GM23338 (cell line): ENCODE measurements at regions not wholly inside any gene's neighbourhood (a gene's known extent, or its start where the extent isn't known, plus 50 kb on each side); places are given as distances from the start of the nearest gene placed in this dataset.

Source experiments
- ATAC-seq: fragments of 200-7000 bp; cut with Tn5 transposase; 3 replicates; pipeline ENCODE4 v1.9.1; 2020
- DNase-seq: peaks from one replicate; pipeline ENCODE4 v3.0.0-alpha.2; 2015; ENCODE audit warnings: low spot score
- H2AFZ ChIP-seq: fragments of 200-600 bp; sonication (generic); 2 replicates; pipeline ENCODE4 v1.8.0; 2016; ENCODE audit warnings: antibody characterized with exemption, mild to moderate bottlenecking, moderate library complexity
- H3F3A ChIP-seq: fragments of 200-600 bp; sonication (generic); replicated peaks from 2 replicates; pipeline ENCODE4 v1.8.0; 2017; ENCODE audit warnings: antibody characterized with exemption, mixed run types, low read depth
- H3K27ac ChIP-seq: fragments of 200-600 bp; sonication (generic); 2 replicates; pipeline ENCODE4 v1.6.1; 2016; ENCODE audit warnings: low read depth
- H3K27me3 ChIP-seq: fragments of 200-600 bp; sonication (generic); 2 replicates; pipeline ENCODE4 v1.8.0; 2016; ENCODE audit warnings: mild to moderate bottlenecking, mixed run types, moderate library complexity; ENCODE audit not compliant: insufficient read depth
- H3K36me3 ChIP-seq: fragments of 200-600 bp; sonication (generic); 2 replicates; pipeline ENCODE4 v1.8.0; 2016; ENCODE audit warnings: mild to moderate bottlenecking; ENCODE audit not compliant: insufficient read depth
- H3K4me1 ChIP-seq: fragments of 200-600 bp; sonication (generic); 2 replicates; pipeline ENCODE4 v1.8.0; 2016; ENCODE audit warnings: mild to moderate bottlenecking, moderate library complexity; ENCODE audit not compliant: insufficient read depth
- H3K4me2 ChIP-seq: fragments of 200-600 bp; sonication (generic); 2 replicates; pipeline ENCODE4 v1.7.1; 2017; ENCODE audit warnings: mixed run types
- H3K4me3 ChIP-seq: fragments of 200-600 bp; sonication (generic); 2 replicates; pipeline ENCODE4 v1.6.1; 2016; ENCODE audit warnings: mixed run types
- H3K79me2 ChIP-seq: fragments of 200-600 bp; sonication (generic); replicated peaks from 2 replicates; pipeline ENCODE4 v1.8.0; 2017; ENCODE audit warnings: mild to moderate bottlenecking; ENCODE audit not compliant: insufficient read depth
- H3K9me2 ChIP-seq: fragments of 200-600 bp; sonication (generic); 2 replicates; pipeline ENCODE4 v1.8.0; 2017; ENCODE audit not compliant: insufficient read depth
- H4K20me1 ChIP-seq: fragments of 200-600 bp; sonication (generic); replicated peaks from 2 replicates; pipeline ENCODE4 v1.8.0; 2017; ENCODE audit warnings: mild to moderate bottlenecking; ENCODE audit not compliant: insufficient read depth
- H3K27ac Mint-ChIP-seq: 2 replicates; pipeline ENCODE4 v1.8.0; 2020; ENCODE audit warnings: inconsistent platforms, mild to moderate bottlenecking, moderate library complexity, mixed read lengths
- H3K27me3 Mint-ChIP-seq: 3 replicates; pipeline ENCODE4 v1.8.0; 2022; ENCODE audit warnings: low read depth, mild to moderate bottlenecking, moderate library complexity, mixed read lengths, inconsistent platforms; ENCODE audit not compliant: insufficient read depth, poor library complexity
- H3K36me3 Mint-ChIP-seq: 3 replicates; pipeline ENCODE4 v1.8.0; 2021; ENCODE audit warnings: low read depth, mild to moderate bottlenecking, inconsistent platforms, moderate library complexity, mixed read lengths
- H3K4me1 Mint-ChIP-seq: 3 replicates; pipeline ENCODE4 v1.8.0; 2020; ENCODE audit warnings: mild to moderate bottlenecking, inconsistent platforms, mixed read lengths
- H3K4me3 Mint-ChIP-seq: 3 replicates; pipeline ENCODE4 v1.8.0; 2021; ENCODE audit warnings: moderate library complexity, mild to moderate bottlenecking, inconsistent platforms, mixed read lengths
- H3K9me3 Mint-ChIP-seq: 3 replicates; pipeline ENCODE4 v1.8.0; 2020; ENCODE audit warnings: moderate library complexity, mild to moderate bottlenecking, inconsistent platforms, mixed read lengths
- STAT1 ChIP-seq: IDR thresholded peaks from one replicate; pipeline ENCODE4 v1.6.1; 2016; ENCODE audit warnings: antibody characterized with exemption; ENCODE audit not compliant: unreplicated experiment
- ZNF114 ChIP-seq: fragments of 250-450 bp; sonication (Bioruptor Pico); IDR thresholded peaks from 2 replicates; pipeline ENCODE4 v1.5.0; 2020; ENCODE audit warnings: mild to moderate bottlenecking, moderate library complexity
- ZNF462 ChIP-seq: fragments of 250-450 bp; sonication (Bioruptor Pico); IDR thresholded peaks from 2 replicates; pipeline ENCODE4 v1.5.0; 2020; ENCODE audit warnings: mild to moderate bottlenecking, moderate library complexity
- TF ChIP-seq, protein P1 (sequence below): IDR thresholded peaks from 2 replicates; pipeline ENCODE4 v1.6.1; 2016; ENCODE audit warnings: antibody characterized with exemption
- TF ChIP-seq, protein P2 (sequence below): IDR thresholded peaks from one replicate; pipeline ENCODE4 v1.6.1; 2018; ENCODE audit warnings: antibody characterized with exemption; ENCODE audit not compliant: unreplicated experiment

- no peak for TF ChIP-seq STAT1
Observed at GRCh38 chr1:54486907-54487306, 61.1 kb upstream of the ACOT11 start (continued).

DNA sequence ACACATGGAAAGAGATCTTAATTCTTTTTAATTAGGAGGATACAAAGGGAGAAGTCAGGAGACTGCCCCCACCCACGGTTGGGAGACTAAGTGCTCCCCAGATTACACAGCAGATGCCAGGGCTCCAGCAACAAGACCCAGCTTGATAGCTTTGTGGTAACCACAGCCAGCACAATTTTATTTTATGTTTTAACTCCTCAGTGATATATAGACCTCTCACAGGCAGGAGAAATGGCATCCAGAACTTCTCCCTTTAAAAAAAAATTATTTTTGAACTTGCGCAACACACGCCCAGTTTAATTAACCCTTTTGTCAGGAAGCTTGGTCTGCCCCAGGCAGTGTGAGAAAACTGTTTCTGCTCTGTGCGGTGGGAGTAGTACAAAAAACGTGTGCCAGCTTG, 62.6 kb upstream of the ACOT11 start:
- no peaks in the 10 kb centered on the region for H3K9me3 Mint-ChIP-seq
- H3K4me3 ChIP-seq: no peak overlapping the region
- peaks cover 41% of the 10 kb centered on the region for H3K4me1 ChIP-seq
- H3K9me2 ChIP-seq: no peaks in the 10 kb centered on the region
- ATAC-seq (no peak), DNase-seq (no peak)
- H3K4me3 Mint-ChIP-seq: no peak overlapping the region
- peaks cover 26% of the 10 kb centered on the region for H3K27me3 ChIP-seq
- H3K27me3 Mint-ChIP-seq: peaks cover 37% of the 10 kb centered on the region
- H3F3A ChIP-seq: peaks cover 12% of the 10 kb centered on the region
- peaks cover 45% of the 10 kb centered on the region for H3K4me1 Mint-ChIP-seq
- H4K20me1 ChIP-seq: no peaks in the 10 kb centered on the region
- H3K4me2 ChIP-seq: no peak overlapping the region
- no peak overlapping the region for H3K27ac ChIP-seq
- H3K27ac Mint-ChIP-seq: no peak overlapping the region
- TF ChIP-seq, protein P1, sequence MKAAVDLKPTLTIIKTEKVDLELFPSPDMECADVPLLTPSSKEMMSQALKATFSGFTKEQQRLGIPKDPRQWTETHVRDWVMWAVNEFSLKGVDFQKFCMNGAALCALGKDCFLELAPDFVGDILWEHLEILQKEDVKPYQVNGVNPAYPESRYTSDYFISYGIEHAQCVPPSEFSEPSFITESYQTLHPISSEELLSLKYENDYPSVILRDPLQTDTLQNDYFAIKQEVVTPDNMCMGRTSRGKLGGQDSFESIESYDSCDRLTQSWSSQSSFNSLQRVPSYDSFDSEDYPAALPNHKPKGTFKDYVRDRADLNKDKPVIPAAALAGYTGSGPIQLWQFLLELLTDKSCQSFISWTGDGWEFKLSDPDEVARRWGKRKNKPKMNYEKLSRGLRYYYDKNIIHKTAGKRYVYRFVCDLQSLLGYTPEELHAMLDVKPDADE: no peak
- no peak for TF ChIP-seq ZNF462 (CRISPR knock-in tag)
- TF ChIP-seq ZNF114: no peak
- TF ChIP-seq, protein P2, sequence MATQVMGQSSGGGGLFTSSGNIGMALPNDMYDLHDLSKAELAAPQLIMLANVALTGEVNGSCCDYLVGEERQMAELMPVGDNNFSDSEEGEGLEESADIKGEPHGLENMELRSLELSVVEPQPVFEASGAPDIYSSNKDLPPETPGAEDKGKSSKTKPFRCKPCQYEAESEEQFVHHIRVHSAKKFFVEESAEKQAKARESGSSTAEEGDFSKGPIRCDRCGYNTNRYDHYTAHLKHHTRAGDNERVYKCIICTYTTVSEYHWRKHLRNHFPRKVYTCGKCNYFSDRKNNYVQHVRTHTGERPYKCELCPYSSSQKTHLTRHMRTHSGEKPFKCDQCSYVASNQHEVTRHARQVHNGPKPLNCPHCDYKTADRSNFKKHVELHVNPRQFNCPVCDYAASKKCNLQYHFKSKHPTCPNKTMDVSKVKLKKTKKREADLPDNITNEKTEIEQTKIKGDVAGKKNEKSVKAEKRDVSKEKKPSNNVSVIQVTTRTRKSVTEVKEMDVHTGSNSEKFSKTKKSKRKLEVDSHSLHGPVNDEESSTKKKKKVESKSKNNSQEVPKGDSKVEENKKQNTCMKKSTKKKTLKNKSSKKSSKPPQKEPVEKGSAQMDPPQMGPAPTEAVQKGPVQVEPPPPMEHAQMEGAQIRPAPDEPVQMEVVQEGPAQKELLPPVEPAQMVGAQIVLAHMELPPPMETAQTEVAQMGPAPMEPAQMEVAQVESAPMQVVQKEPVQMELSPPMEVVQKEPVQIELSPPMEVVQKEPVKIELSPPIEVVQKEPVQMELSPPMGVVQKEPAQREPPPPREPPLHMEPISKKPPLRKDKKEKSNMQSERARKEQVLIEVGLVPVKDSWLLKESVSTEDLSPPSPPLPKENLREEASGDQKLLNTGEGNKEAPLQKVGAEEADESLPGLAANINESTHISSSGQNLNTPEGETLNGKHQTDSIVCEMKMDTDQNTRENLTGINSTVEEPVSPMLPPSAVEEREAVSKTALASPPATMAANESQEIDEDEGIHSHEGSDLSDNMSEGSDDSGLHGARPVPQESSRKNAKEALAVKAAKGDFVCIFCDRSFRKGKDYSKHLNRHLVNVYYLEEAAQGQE: no peak
- no peaks in the 10 kb centered on the region for H3K79me2 ChIP-seq
- H3K36me3 ChIP-seq: no peaks in the 10 kb centered on the region
- no peaks in the 10 kb centered on the region; the same call in 2 of the 3 replicates for H3K36me3 Mint-ChIP-seq
- no peak overlapping the region for H2AFZ ChIP-seq
